IMR-90 (cell line): ENCODE measurements at regions not wholly inside any gene's neighbourhood (a gene's known extent, or its start where the extent isn't known, plus 50 kb on each side); places are given as distances from the start of the nearest gene placed in this dataset.

Experiments used
- ATAC-seq: fragments of 200-7000 bp; cut with Tn5 transposase; 2 replicates; pipeline ENCODE4 v1.9.1; 2020; ENCODE audit warnings: low read depth, mild to moderate bottlenecking, moderate library complexity
- BruUV-seq: library from RNA; stranded (reverse); fragments of 400-500 nt; replicated peaks from 2 replicates; lab custom pipeline; 2021; lab: Mats Ljungman, UMichigan
- CTCF ChIA-PET: fragments of 300-600 bp; formaldehyde crosslinking; extraction: SDS; loops from one replicate; lab custom pipeline; 2021; ENCODE audit warnings: antibody characterized with exemption; lab: Yijun Ruan, JAX
- POLR2A ChIA-PET: fragments of 300-600 bp; sonication (Branson Sonifier 250); formaldehyde crosslinking; loops from one replicate; lab custom pipeline; 2022; ENCODE audit warnings: antibody characterized with exemption; ENCODE audit not compliant: unreplicated experiment; lab: Charles Lee
- DNase-seq: peaks from one replicate; pipeline ENCODE4 v3.0.0; 2013
- H2AFZ ChIP-seq: replicated peaks from 2 replicates; pipeline ENCODE3; 2013; ENCODE audit warnings: low read length, mild to moderate bottlenecking; ENCODE audit not compliant: poor library complexity
- H2AK5ac ChIP-seq: 2 replicates; pipeline ENCODE4 v1.6.1; 2013; ENCODE audit warnings: low read depth, low read length, inconsistent platforms
- H2AK9ac ChIP-seq: replicated peaks from 2 replicates; pipeline ENCODE3; 2013; ENCODE audit warnings: mild to moderate bottlenecking, low read depth, low read length, moderate library complexity; ENCODE audit not compliant: poor library complexity
- H2BK120ac ChIP-seq: 2 replicates; pipeline ENCODE4 v1.6.1; 2013; ENCODE audit warnings: low read depth, low read length, inconsistent platforms
- H2BK15ac ChIP-seq: 3 replicates; pipeline ENCODE4 v1.6.1; 2013; ENCODE audit warnings: low read depth, low read length, inconsistent platforms
- H2BK20ac ChIP-seq: 2 replicates; pipeline ENCODE4 v1.6.1; 2013; ENCODE audit warnings: low read depth, mild to moderate bottlenecking, inconsistent platforms, low read length, moderate library complexity
- H2BK5ac ChIP-seq: 2 replicates; pipeline ENCODE4 v1.6.1; 2013; ENCODE audit warnings: mild to moderate bottlenecking, low read depth, low read length, inconsistent platforms; ENCODE audit not compliant: poor library complexity, severe bottlenecking
- H3K14ac ChIP-seq: replicated peaks from 2 replicates; pipeline ENCODE4 v1.6.1; 2013; ENCODE audit warnings: low read depth, low read length, inconsistent platforms
- H3K18ac ChIP-seq: 2 replicates; pipeline ENCODE4 v1.6.1; 2013; ENCODE audit warnings: low read depth, low read length, control low read depth
- H3K23ac ChIP-seq: 2 replicates; pipeline ENCODE4 v1.6.1; 2013; ENCODE audit warnings: low read depth, low read length, inconsistent platforms
- H3K27ac ChIP-seq: 2 replicates; pipeline ENCODE4 v1.5.1; 2013; ENCODE audit warnings: mild to moderate bottlenecking, control low read depth, low read length; ENCODE audit not compliant: insufficient read depth
- H3K27me3 ChIP-seq: 2 replicates; pipeline ENCODE4 v1.6.1; 2013; ENCODE audit warnings: low read length; ENCODE audit not compliant: control insufficient read depth, insufficient read depth
- H3K36me3 ChIP-seq: 2 replicates; pipeline ENCODE4 v1.6.1; 2013; ENCODE audit warnings: low read length, mixed read lengths; ENCODE audit not compliant: control insufficient read depth, insufficient read depth
- H3K4ac ChIP-seq: 2 replicates; pipeline ENCODE4 v1.6.1; 2013; ENCODE audit warnings: low read depth, low read length, inconsistent platforms
- H3K4me1 ChIP-seq: 2 replicates; pipeline ENCODE4 v1.6.1; 2013; ENCODE audit warnings: low read length, mixed read lengths; ENCODE audit not compliant: control insufficient read depth, insufficient read depth
- H3K4me2 ChIP-seq: 2 replicates; pipeline ENCODE4 v1.6.1; 2013; ENCODE audit warnings: low read depth, mild to moderate bottlenecking, control low read depth, low read length, moderate library complexity
- H3K4me3 ChIP-seq: 2 replicates; pipeline ENCODE4 v1.5.1; 2013; ENCODE audit warnings: low read depth, mild to moderate bottlenecking, control low read depth, low read length, moderate library complexity; ENCODE audit not compliant: insufficient read depth
- H3K56ac ChIP-seq: 2 replicates; pipeline ENCODE4 v1.6.1; 2013; ENCODE audit warnings: low read length, inconsistent platforms; ENCODE audit not compliant: insufficient read depth; ENCODE audit errors: extremely low read depth
- H3K79me1 ChIP-seq, 2 experiments: 2 replicates each; pipeline ENCODE4 v1.6.1; 2013; ENCODE audit warnings: low read length in 2 of 2, inconsistent platforms in 1 of 2, low read depth in 1 of 2
- H3K9ac ChIP-seq: 2 replicates; pipeline ENCODE4 v1.6.1; 2013; ENCODE audit warnings: low read depth, low read length, control low read depth
- H3K9me1 ChIP-seq: 2 replicates; pipeline ENCODE4 v1.6.1; 2013; ENCODE audit warnings: low read length, inconsistent platforms; ENCODE audit not compliant: insufficient read depth
- H3K9me3 ChIP-seq: 2 replicates; pipeline ENCODE4 v1.6.1; 2013; ENCODE audit warnings: low read length; ENCODE audit not compliant: control insufficient read depth, insufficient read depth
- H4K20me1 ChIP-seq: 2 replicates; pipeline ENCODE4 v1.6.1; 2013; ENCODE audit warnings: low read length, inconsistent platforms; ENCODE audit not compliant: insufficient read depth
- H4K5ac ChIP-seq: 2 replicates; pipeline ENCODE4 v1.6.1; 2013; ENCODE audit warnings: mild to moderate bottlenecking, low read depth, low read length, control low read depth
- H4K8ac ChIP-seq, 2 experiments: 2 replicates each; pipeline ENCODE4 v1.6.1; 2013; ENCODE audit warnings: low read depth in 2 of 2, low read length in 2 of 2, control low read depth in 1 of 2, inconsistent platforms in 1 of 2
- H4K91ac ChIP-seq: 2 replicates; pipeline ENCODE4 v1.6.1; 2013; ENCODE audit warnings: low read depth, low read length, inconsistent platforms; ENCODE audit not compliant: insufficient read depth
- WGBS, 2 experiments: methylation state at CpG; one replicate each; pipeline versions ENCODE4 v1.1.5 to v1.1.7; 2013; ENCODE audit warnings: missing lambda C conversion rate in 2 of 2; ENCODE audit not compliant: insufficient read length in 1 of 2; ENCODE audit errors: extremely low coverage in 2 of 2; 5-methylcytosine and 5-hydroxymethylcytosine counted together
- dilution Hi-C: fragments of 300-500 bp; cut with HindIII; formaldehyde crosslinking; loops from one replicate; pipeline ENCODE4 v1.14.3; 2018; ENCODE audit warnings: low sequenced_read_pairs; ENCODE audit not compliant: unreplicated experiment
- in situ Hi-C: fragments of 300-500 bp; cut with MboI; formaldehyde crosslinking; loops from 3 replicates; pipeline ENCODE4 v1.14.3; 2019; ENCODE audit warnings: low sequenced_read_pairs, inconsistent platforms, mixed read lengths
- intact Hi-C: fragments of 100-400 bp; cut with micrococcal nuclease; formaldehyde crosslinking; loops from 2 replicates; pipeline ENCODE4 v1.10.0; 2022
- TF ChIP-seq, protein P1 (sequence below): fragments of 150-350 bp; IDR thresholded peaks from 2 replicates; pipeline ENCODE4 v1.6.1; 2016; ENCODE audit warnings: low read depth, mild to moderate bottlenecking, low read length, moderate library complexity, borderline replicate concordance

DNA sequence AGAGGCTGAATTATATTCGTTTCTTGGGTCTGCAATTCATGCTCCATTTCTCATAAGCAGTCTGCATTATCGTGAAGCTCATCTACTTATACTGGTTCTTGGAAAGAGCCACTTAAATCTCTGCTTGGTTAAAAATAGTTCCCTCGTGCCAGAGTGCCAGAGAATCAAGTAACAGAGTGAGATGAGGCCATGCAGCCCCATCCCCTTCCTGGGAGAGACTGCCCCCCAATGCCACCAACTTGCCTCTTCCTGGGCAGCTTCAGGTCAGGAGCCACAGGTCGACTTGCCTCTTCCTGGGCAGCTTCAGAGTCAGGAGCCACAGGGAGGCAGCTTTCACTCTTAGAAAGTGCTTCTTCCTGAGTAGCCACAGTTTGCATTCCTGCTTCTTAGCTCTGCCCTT is 223.9 kb upstream of the ZBED5 start:
- no peak overlapping the region for H3K4me2 ChIP-seq
- H2AK9ac ChIP-seq, result no peak overlapping the region
- no peak overlapping the region for H2AFZ ChIP-seq
- H4K5ac ChIP-seq, result no peak overlapping the region
- ChIA-PET CTCF (interaction anchor here (0.6 to 1.3 kb wide), 3 partner anchors 54 to 706 kb away, joined by 4 to 6 read pairs (median 5); no protein-coding TSS in a partner anchor), POLR2A (no interaction called here)
- in situ Hi-C loops, result no loop called here
- dilution Hi-C loops, result no loop called here
- WGBS, 2 experiments, result 0% methylated on average over 1 of the region's 4 CpGs; no CpG with 5 or more reads in 1 of the 2 experiments
- H3K79me1 ChIP-seq, result no peaks in the 10 kb centered on the region
- H3K9ac ChIP-seq, result no peak overlapping the region
- intact Hi-C loops, result no loop called here
- DNase-seq (no peak), ATAC-seq (no peak)
- H4K20me1 ChIP-seq, result no peaks in the 10 kb centered on the region; the same call in 1 of the 2 replicates
- no peak overlapping the region for H2AK5ac ChIP-seq
- H2BK15ac ChIP-seq, result no peak overlapping the region
- no peaks in the 10 kb centered on the region for H3K36me3 ChIP-seq
- no peak overlapping the region for H2BK120ac ChIP-seq
- no peak overlapping the region for H4K8ac ChIP-seq
- no peak overlapping the region for H4K91ac ChIP-seq
- no peak overlapping the region for H3K27ac ChIP-seq
- H3K9me1 ChIP-seq, result no peaks in the 10 kb centered on the region
- H3K23ac ChIP-seq, result no peak overlapping the region
- no peak overlapping the region for H3K18ac ChIP-seq
- no peak overlapping the region for H3K14ac ChIP-seq
- TF ChIP-seq, protein P1, sequence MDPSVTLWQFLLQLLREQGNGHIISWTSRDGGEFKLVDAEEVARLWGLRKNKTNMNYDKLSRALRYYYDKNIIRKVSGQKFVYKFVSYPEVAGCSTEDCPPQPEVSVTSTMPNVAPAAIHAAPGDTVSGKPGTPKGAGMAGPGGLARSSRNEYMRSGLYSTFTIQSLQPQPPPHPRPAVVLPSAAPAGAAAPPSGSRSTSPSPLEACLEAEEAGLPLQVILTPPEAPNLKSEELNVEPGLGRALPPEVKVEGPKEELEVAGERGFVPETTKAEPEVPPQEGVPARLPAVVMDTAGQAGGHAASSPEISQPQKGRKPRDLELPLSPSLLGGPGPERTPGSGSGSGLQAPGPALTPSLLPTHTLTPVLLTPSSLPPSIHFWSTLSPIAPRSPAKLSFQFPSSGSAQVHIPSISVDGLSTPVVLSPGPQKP, result no peak
- no peak overlapping the region for H2BK20ac ChIP-seq
- no peak overlapping the region for H2BK5ac ChIP-seq
- H3K4me1 ChIP-seq, result no peaks in the 10 kb centered on the region
- H3K56ac ChIP-seq, result no peak overlapping the region
- H3K4me3 ChIP-seq, result no peak overlapping the region
- peaks cover 50% of the 10 kb centered on the region for H3K27me3 ChIP-seq
- no peaks in the 10 kb centered on the region for H3K9me3 ChIP-seq
- no peak overlapping the region for H3K4ac ChIP-seq
- BruUV-seq, result no TSS peak
